HCT116 (cell line): ENCODE measurements at regions not wholly inside any gene's neighbourhood (a gene's known extent, or its start where the extent isn't known, plus 50 kb on each side); places are given as distances from the start of the nearest gene placed in this dataset.

Experiments used
- CEBPB ChIP-seq: IDR thresholded peaks from 2 replicates; pipeline ENCODE4 v1.6.1; 2012; ENCODE audit warnings: low read depth
- EGR1 ChIP-seq: IDR thresholded peaks from 2 replicates; pipeline ENCODE4 v1.6.1; 2012; ENCODE audit warnings: low read depth
- EZH2phosphoT487 ChIP-seq: fragments of 200-600 bp; IDR thresholded peaks from 2 replicates; pipeline ENCODE4 v1.6.1; 2018; ENCODE audit warnings: antibody characterized with exemption, borderline replicate concordance
- POLR2A ChIP-seq: IDR thresholded peaks from 2 replicates; pipeline ENCODE4 v1.7.0; 2011; ENCODE audit warnings: borderline replicate concordance; ENCODE audit not compliant: insufficient read depth, insufficient read length; ENCODE audit errors: extremely low read depth
- POLR2AphosphoS5 ChIP-seq: IDR thresholded peaks from 2 replicates; pipeline ENCODE4 v1.6.1; 2011; ENCODE audit warnings: mild to moderate bottlenecking, low read depth, low read length, moderate library complexity
- RAD21 ChIP-seq: IDR thresholded peaks from 2 replicates; pipeline ENCODE4 v1.6.1; 2012; ENCODE audit warnings: low read depth, mild to moderate bottlenecking
- SIN3A ChIP-seq: IDR thresholded peaks from 2 replicates; pipeline ENCODE4 v1.6.1; 2012; ENCODE audit warnings: low read depth
- SP1 ChIP-seq: IDR thresholded peaks from 2 replicates; pipeline ENCODE4 v1.6.1; 2012; ENCODE audit warnings: low read depth
- ZNF274 ChIP-seq: fragments of 200-500 bp; sonication (Bioruptor generic); IDR thresholded peaks from 2 replicates; pipeline ENCODE4 v1.6.1; 2014; ENCODE audit warnings: mild to moderate bottlenecking, low read depth, low read length, inconsistent platforms
- TF ChIP-seq, protein P1 (sequence below), 3 experiments: fragments of 200-600 bp in 1 of 3; sonication (generic) in 1 of 3; IDR thresholded peaks in 2 of 3; conservative IDR thresholded peaks in 1 of 3; 2 replicates each; pipeline ENCODE4 v1.5.1; 2012 to 2017; ENCODE audit warnings: low read depth in 2 of 3, low read length in 2 of 3, antibody characterized with exemption in 1 of 3, borderline replicate concordance in 1 of 3, control low read depth in 1 of 3, mild to moderate bottlenecking in 1 of 3, mixed read lengths in 1 of 3, mixed run types in 1 of 3, moderate library complexity in 1 of 3; ENCODE audit not compliant: insufficient read depth in 1 of 3
- TF ChIP-seq, protein P2 (sequence below): IDR thresholded peaks from 2 replicates; pipeline ENCODE4 v1.6.1; 2012; ENCODE audit warnings: low read depth
- TF ChIP-seq, protein P3 (sequence below): IDR thresholded peaks from 2 replicates; pipeline ENCODE4 v1.6.1; 2012

DNA sequence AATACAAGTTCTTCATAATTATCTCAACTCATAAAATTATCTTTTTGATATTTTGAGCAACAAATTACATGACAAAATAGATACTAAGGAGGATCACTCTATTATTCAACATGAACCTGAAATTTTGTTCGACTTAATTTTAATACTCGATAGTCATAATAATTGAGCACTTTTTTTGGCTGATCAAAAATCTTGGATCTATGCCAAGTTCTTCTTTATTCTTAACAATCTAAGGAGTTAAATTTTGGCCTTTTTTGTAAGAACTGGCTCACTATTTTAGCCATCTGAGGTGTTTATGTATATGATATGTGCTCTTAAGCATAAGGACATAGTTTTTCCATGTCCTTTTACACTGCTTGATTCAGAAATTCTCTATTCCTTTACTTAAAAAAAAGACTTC is 996.1 kb upstream of the COX7C start:
- TF ChIP-seq POLR2A (no peak), SIN3A (no peak), POLR2AphosphoS5 (no peak), EGR1 (no peak), SP1 (no peak), EZH2phosphoT487 (no peak), RAD21 (no peak), ZNF274 (no peak), CEBPB (no peak)
- TF ChIP-seq, protein P1, sequence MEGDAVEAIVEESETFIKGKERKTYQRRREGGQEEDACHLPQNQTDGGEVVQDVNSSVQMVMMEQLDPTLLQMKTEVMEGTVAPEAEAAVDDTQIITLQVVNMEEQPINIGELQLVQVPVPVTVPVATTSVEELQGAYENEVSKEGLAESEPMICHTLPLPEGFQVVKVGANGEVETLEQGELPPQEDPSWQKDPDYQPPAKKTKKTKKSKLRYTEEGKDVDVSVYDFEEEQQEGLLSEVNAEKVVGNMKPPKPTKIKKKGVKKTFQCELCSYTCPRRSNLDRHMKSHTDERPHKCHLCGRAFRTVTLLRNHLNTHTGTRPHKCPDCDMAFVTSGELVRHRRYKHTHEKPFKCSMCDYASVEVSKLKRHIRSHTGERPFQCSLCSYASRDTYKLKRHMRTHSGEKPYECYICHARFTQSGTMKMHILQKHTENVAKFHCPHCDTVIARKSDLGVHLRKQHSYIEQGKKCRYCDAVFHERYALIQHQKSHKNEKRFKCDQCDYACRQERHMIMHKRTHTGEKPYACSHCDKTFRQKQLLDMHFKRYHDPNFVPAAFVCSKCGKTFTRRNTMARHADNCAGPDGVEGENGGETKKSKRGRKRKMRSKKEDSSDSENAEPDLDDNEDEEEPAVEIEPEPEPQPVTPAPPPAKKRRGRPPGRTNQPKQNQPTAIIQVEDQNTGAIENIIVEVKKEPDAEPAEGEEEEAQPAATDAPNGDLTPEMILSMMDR (IDR thresholded peaks at IDR 0.05 in 2 of 3, conservative IDR thresholded peaks at IDR 0.05 in 1 of 3; ENCODE audit: borderline replicate concordance in 1 of 3, insufficient read depth in 1 of 3, low read depth in 2 of 3, low read length in 2 of 3): no peak
- TF ChIP-seq, protein P2, sequence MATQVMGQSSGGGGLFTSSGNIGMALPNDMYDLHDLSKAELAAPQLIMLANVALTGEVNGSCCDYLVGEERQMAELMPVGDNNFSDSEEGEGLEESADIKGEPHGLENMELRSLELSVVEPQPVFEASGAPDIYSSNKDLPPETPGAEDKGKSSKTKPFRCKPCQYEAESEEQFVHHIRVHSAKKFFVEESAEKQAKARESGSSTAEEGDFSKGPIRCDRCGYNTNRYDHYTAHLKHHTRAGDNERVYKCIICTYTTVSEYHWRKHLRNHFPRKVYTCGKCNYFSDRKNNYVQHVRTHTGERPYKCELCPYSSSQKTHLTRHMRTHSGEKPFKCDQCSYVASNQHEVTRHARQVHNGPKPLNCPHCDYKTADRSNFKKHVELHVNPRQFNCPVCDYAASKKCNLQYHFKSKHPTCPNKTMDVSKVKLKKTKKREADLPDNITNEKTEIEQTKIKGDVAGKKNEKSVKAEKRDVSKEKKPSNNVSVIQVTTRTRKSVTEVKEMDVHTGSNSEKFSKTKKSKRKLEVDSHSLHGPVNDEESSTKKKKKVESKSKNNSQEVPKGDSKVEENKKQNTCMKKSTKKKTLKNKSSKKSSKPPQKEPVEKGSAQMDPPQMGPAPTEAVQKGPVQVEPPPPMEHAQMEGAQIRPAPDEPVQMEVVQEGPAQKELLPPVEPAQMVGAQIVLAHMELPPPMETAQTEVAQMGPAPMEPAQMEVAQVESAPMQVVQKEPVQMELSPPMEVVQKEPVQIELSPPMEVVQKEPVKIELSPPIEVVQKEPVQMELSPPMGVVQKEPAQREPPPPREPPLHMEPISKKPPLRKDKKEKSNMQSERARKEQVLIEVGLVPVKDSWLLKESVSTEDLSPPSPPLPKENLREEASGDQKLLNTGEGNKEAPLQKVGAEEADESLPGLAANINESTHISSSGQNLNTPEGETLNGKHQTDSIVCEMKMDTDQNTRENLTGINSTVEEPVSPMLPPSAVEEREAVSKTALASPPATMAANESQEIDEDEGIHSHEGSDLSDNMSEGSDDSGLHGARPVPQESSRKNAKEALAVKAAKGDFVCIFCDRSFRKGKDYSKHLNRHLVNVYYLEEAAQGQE: no peak
- TF ChIP-seq, protein P3, sequence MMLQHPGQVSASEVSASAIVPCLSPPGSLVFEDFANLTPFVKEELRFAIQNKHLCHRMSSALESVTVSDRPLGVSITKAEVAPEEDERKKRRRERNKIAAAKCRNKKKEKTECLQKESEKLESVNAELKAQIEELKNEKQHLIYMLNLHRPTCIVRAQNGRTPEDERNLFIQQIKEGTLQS: no peak
